Dendritic cell treated with granulocyte-macrophage colony-stimulating factor and Interleukin-4, amounts not matched to agents 40 ng/mL and 50 ng/mL, for 4 days (primary cell): ENCODE measurements at regions not wholly inside any gene's neighbourhood (a gene's known extent, or its start where the extent isn't known, plus 50 kb on each side); places are given as distances from the start of the nearest gene placed in this dataset.
"Not testable (repeated sequence)": the region's sequence is repeated elsewhere in the genome, so short reads cannot be mapped to it uniquely, and the experiment has no call there.

Experiments used
- H3K27ac Mint-ChIP-seq: one replicate; pipeline ENCODE4 v1.8.0; 2022; ENCODE audit warnings: mild to moderate bottlenecking, mixed read lengths
- H3K27me3 Mint-ChIP-seq: one replicate; pipeline ENCODE4 v1.8.0; 2022; ENCODE audit warnings: mild to moderate bottlenecking, mixed read lengths
- H3K36me3 Mint-ChIP-seq: one replicate; pipeline ENCODE4 v1.8.0; 2022; ENCODE audit warnings: low read depth, mixed read lengths
- H3K4me1 Mint-ChIP-seq: one replicate; pipeline ENCODE4 v1.8.0; 2022; ENCODE audit warnings: low read depth, mixed read lengths
- H3K4me3 Mint-ChIP-seq: one replicate; pipeline ENCODE4 v1.8.0; 2022; ENCODE audit warnings: mild to moderate bottlenecking, moderate library complexity, mixed read lengths
- H3K9me3 Mint-ChIP-seq: one replicate; pipeline ENCODE4 v1.8.0; 2022; ENCODE audit warnings: mixed read lengths
- intact Hi-C: fragments of 100-400 bp; cut with micrococcal nuclease; formaldehyde crosslinking; loops from one replicate; pipeline ENCODE4 v1.15.0; 2022

DNA sequence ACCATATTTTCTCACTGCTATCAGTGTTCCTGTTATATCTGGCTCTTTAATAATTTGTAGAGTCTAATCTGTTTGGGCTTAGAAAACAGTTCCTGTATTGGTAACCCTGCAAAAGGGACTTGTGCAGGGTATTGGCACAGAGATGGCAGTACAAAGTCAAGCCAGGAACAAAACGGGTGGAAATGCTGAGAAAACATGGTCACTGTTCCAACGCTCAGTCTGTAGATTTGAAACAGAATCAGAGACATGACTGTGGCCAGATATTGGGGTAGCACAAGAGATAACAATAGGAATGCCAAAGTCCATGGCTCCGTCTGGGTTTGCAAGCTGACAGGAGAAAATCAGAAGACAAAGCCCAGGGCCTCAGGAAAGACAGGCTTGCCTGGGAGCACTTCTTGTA lies 290.7 kb upstream of the PDE3A start:
- Mint-ChIP-seq H3K9me3 (no peaks in the 10 kb centered on the region), H3K4me3 (no peak overlapping the region), H3K4me1 (no peaks in the 10 kb centered on the region), H3K27ac (no peak overlapping the region), H3K36me3 (no peaks in the 10 kb centered on the region), H3K27me3 (no peaks in the 10 kb centered on the region)
- intact Hi-C loops = loop anchor here (10.0 kb wide), 1 partner anchor 243 kb away; no protein-coding TSS in a partner anchor

- no peaks in the 10 kb centered on the region for H3K4me1 Mint-ChIP-seq
- H3K9me3 Mint-ChIP-seq = peaks cover 17% of the 10 kb centered on the region
- intact Hi-C loops = no loop called here
- H3K27ac Mint-ChIP-seq = no peak overlapping the region
- H3K27me3 Mint-ChIP-seq = no peaks in the 10 kb centered on the region
- no peaks in the 10 kb centered on the region for H3K36me3 Mint-ChIP-seq
- no peak overlapping the region for H3K4me3 Mint-ChIP-seq
Observed at GRCh38 chr12:20089077-20089476, 279.3 kb upstream of the PDE3A start.

- H3K4me3 Mint-ChIP-seq, H3K36me3 Mint-ChIP-seq, H3K9me3 Mint-ChIP-seq, intact Hi-C loops, H3K4me1 Mint-ChIP-seq, H3K27ac Mint-ChIP-seq, H3K27me3 Mint-ChIP-seq: not testable (repeated sequence)
Observed at GRCh38 chr12:20093190-20093810, 275.0 kb upstream of the PDE3A start.

GRCh38 chr12:20096430-20096829 lies 271.9 kb upstream of the PDE3A start:
- Mint-ChIP-seq H3K27ac (no peak overlapping the region), H3K9me3 (no peaks in the 10 kb centered on the region), H3K36me3 (no peaks in the 10 kb centered on the region), H3K4me3 (no peak overlapping the region), H3K4me1 (no peaks in the 10 kb centered on the region), H3K27me3 (no peaks in the 10 kb centered on the region)
- intact Hi-C loops = no loop called here

GRCh38 chr12:20097626-20098025 lies 270.7 kb upstream of the PDE3A start:
- H3K27me3 Mint-ChIP-seq = no peaks in the 10 kb centered on the region
- no peaks in the 10 kb centered on the region for H3K36me3 Mint-ChIP-seq
- intact Hi-C loops = no loop called here
- no peak overlapping the region for H3K27ac Mint-ChIP-seq
- H3K4me1 Mint-ChIP-seq = no peaks in the 10 kb centered on the region
- H3K4me3 Mint-ChIP-seq = no peak overlapping the region
- H3K9me3 Mint-ChIP-seq = peaks cover 7% of the 10 kb centered on the region

GRCh38 chr12:20099395-20100183 lies 268.7 kb upstream of the PDE3A start:
- no peak overlapping the region for H3K4me3 Mint-ChIP-seq
- no peaks in the 10 kb centered on the region for H3K4me1 Mint-ChIP-seq
- intact Hi-C loops = no loop called here
- H3K36me3 Mint-ChIP-seq = no peaks in the 10 kb centered on the region
- no peaks in the 10 kb centered on the region for H3K27me3 Mint-ChIP-seq
- H3K9me3 Mint-ChIP-seq = peaks cover 7% of the 10 kb centered on the region
- no peak overlapping the region for H3K27ac Mint-ChIP-seq

DNA sequence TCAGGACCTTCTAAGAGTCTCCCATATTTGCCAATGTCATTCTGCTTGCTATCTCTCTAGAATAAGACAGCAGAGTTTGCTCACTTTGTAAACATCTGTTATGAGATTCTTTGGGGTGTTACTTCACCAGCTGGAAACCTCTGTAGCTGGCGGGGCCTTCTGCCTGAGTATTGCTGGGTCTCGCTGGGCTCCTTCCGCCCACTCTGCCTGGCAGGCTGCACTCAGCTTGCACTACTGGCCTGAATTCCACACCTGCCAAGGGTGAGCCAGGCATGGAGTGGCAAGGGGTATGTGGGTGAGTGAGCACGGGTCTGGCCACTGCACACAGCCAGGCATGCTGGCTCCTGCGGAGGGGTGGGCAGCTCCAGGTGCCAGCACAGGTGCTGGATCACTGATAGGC lies 267.3 kb upstream of the PDE3A start:
- Mint-ChIP-seq H3K27me3 (no peaks in the 10 kb centered on the region), H3K4me3 (no peak overlapping the region), H3K4me1 (no peaks in the 10 kb centered on the region), H3K9me3 (peaks cover 7% of the 10 kb centered on the region), H3K27ac (no peak overlapping the region), H3K36me3 (no peaks in the 10 kb centered on the region)
- intact Hi-C loops = no loop called here

DNA sequence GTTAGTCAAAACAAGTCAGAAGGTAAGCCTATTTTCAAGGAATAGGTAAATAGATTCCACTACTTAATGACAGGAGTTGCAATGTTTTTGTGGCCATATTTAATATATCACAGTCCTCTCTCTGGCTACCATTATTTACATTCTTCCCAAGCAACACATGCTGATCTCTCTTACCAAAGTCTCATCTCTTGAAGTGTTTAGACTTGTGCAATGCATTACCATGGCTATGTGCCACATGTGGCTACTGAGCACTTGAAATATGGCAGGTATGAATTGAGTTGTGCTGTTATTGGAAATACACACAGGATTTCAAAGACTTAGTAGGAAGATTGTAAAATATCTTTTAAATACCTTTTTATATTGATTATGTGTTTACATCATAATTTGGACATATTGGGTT lies 262.4 kb upstream of the PDE3A start:
- Mint-ChIP-seq H3K9me3 (peaks cover 32% of the 10 kb centered on the region), H3K27me3 (no peaks in the 10 kb centered on the region), H3K4me3 (no peak overlapping the region), H3K27ac (no peak overlapping the region), H3K36me3 (no peaks in the 10 kb centered on the region), H3K4me1 (no peaks in the 10 kb centered on the region)
- intact Hi-C loops = no loop called here

DNA sequence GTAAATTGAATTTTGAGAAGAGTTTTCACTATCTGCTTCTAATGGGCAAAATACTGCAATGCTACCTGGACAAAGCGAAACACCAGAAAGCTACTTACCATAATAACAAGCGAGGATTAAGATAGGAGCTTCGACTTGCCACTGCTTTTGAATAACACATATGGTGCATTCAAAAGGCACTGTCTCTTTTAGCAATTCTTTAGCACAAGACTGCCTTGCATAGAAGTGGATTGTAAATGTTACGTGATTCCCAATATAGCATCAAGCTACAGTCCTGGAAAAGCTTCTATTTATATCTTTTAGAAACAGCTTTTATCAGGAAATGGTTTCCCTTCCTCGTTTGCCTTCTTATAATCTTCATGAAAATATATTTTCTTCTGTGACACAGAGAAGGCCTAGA lies 258.7 kb upstream of the PDE3A start:
- no peak overlapping the region for H3K27ac Mint-ChIP-seq
- H3K27me3 Mint-ChIP-seq = no peaks in the 10 kb centered on the region
- H3K36me3 Mint-ChIP-seq = no peaks in the 10 kb centered on the region
- H3K9me3 Mint-ChIP-seq = peaks cover 58% of the 10 kb centered on the region
- intact Hi-C loops = no loop called here
- no peaks in the 10 kb centered on the region for H3K4me1 Mint-ChIP-seq
- no peak overlapping the region for H3K4me3 Mint-ChIP-seq

GRCh38 chr12:20115371-20115770 lies 253.0 kb upstream of the PDE3A start:
- intact Hi-C loops, H3K36me3 Mint-ChIP-seq, H3K4me3 Mint-ChIP-seq, H3K27me3 Mint-ChIP-seq, H3K27ac Mint-ChIP-seq, H3K4me1 Mint-ChIP-seq: not testable (repeated sequence)
- H3K9me3 Mint-ChIP-seq = peaks cover 48% of the 10 kb centered on the region

DNA sequence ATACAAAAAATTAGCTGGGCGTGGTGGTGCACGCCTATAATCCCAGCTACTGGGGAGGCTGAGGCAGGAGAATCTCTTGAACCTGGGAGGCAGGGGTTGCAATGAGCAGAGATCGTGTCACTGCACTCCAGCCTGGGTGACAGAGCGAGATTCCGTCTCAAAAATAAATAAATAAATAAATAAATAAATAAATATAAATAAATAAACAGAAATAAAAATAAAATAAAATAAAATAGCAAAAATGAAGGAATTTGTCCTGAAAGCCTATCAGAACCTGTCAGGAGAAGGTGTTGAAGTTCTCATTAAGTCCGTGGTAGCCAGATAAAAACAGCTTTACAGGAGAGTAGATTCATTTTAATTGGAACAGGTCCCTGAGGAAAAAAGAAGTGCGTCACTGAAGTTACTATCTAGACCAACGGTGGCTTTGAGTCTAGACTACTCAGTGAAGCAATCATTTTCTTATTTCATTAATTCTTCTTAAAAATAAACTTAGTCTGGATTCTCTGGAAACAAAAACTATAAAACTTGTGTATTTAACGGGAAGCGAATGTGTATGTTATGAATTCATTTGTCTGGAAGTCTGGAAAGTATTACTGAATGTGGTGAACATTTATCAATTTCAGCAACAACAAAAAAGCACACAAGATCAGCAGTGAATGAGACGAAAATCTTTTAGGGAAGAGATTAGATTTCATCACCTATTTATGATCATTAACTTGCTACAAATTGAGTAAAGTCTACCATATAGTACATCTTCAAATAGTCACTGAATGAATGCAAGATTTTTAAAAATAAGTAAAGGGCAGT lies 248.5 kb upstream of the PDE3A start:
- Mint-ChIP-seq H3K4me3 (no peak overlapping the region), H3K27me3 (no peaks in the 10 kb centered on the region), H3K36me3 (no peaks in the 10 kb centered on the region), H3K4me1 (peaks cover 4% of the 10 kb centered on the region), H3K27ac (no peak overlapping the region), H3K9me3 (peaks cover 15% of the 10 kb centered on the region)
- intact Hi-C loops = no loop called here

DNA sequence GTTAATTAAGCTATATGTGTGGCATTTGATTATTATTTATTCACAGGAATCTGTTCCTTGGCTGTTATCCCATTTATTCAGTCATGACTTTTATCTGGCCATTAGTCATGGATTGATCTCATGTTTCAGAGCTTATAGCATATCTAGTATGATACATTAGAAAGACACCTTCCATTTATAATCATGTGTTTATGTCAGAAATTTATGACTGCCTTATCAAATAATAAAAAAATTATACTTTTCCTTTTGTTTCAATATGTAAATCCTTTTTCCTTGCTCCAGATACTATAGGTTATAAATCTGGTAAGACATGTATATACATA lies 248.0 kb upstream of the PDE3A start:
- Mint-ChIP-seq H3K27me3 (no peaks in the 10 kb centered on the region), H3K4me1 (peaks cover 4% of the 10 kb centered on the region), H3K36me3 (no peaks in the 10 kb centered on the region), H3K27ac (no peak overlapping the region), H3K9me3 (peaks cover 15% of the 10 kb centered on the region), H3K4me3 (no peak overlapping the region)
- intact Hi-C loops = no loop called here

DNA sequence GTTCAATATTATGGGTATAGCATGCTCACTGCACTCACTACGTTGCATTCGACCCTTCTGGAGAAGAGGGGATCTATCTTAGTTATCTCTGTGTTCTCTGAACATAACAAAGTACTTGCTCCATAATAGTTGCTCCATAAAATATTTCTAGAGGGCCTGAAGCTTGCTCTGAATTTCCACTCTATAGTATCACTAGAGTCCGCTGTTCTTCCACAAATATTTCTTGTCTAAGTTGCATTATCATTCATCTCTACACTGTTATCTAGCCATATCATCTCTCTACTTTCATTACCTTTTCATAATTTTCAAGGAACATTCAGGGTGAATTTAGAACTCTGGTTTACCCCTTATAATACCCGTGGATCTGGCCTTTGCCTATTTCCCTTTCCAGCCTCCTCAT lies 246.1 kb upstream of the PDE3A start:
- Mint-ChIP-seq H3K4me3 (no peak overlapping the region), H3K27ac (no peak overlapping the region), H3K27me3 (no peaks in the 10 kb centered on the region), H3K36me3 (no peaks in the 10 kb centered on the region), H3K9me3 (no peaks in the 10 kb centered on the region), H3K4me1 (peaks cover 4% of the 10 kb centered on the region)
- intact Hi-C loops = no loop called here

DNA sequence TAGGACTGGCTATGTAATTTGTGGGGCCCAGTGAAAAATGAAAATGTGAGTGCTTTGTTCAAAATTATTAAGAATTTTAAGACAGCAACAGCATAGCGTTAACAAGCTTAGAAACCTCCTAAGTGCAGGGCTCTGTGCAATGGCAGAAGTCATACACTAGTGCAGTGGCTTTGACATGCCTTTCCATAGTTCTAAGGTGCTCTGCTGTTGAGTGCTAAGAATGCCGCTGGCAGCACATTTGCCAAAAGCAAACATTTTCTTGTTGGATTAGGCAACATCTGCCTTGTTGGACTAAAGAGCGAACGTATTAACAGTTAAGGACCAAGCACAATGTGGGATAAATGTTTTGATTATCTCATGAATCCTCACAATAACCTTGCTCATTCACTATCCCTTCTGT lies 244.9 kb upstream of the PDE3A start:
- Mint-ChIP-seq H3K27ac (no peak overlapping the region), H3K36me3 (no peaks in the 10 kb centered on the region), H3K9me3 (no peaks in the 10 kb centered on the region), H3K27me3 (no peaks in the 10 kb centered on the region), H3K4me1 (peaks cover 4% of the 10 kb centered on the region), H3K4me3 (no peak overlapping the region)
- intact Hi-C loops = no loop called here
